ENCODE measurements at regions not wholly inside any gene's neighbourhood (a gene's known extent, or its start where the extent isn't known, plus 50 kb on each side); places are given as distances from the start of the nearest gene placed in this dataset.
"Not testable (repeated sequence)": the region's sequence is repeated elsewhere in the genome, so short reads cannot be mapped to it uniquely, and the experiment has no call there.

DNA sequence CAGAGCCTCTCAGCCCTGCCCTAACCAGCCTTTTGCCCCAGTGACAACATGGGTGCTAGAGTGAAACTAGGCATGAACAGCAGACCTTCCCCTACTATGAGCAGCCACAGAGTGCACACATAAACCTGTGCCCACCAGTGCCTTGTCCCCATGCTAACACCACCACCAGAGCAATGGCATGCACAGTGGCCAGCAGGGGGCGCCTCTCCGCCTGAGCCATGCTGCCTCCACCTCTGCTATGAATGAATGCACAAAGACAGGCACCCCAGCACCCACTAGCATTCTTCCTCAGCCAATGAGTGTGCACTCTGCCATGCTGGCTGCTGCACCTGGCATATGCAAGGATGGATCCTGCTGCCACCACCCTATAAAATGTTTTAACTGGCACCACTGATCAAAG is 286.9 kb upstream of the FGF16 start:
- no peak for DNase-seq (ENCODE audit: low read depth)

- DNase-seq (ENCODE audit: low read depth) = no peak
Measured at GRCh38 chrX:77162777-77163176, 284.4 kb upstream of the FGF16 start.

DNA sequence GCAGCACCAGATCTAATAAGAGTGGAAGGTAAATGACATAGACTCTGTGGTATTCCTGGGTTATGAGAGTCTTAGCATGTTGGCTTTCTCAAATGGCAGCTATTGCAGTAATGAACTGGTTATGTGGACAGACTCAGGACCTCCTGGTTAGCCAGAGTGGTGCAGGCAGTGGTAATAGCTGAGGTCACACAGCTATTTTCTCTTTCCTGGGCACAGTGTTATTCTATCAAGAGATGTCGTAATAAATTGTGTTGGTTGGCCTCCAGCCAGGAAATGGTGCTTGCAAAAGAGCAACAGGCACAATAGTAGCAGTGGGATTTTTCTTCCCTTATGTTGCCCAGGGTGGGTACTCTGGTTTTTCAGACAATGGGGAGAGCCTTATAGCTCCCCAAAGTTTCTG is 279.2 kb upstream of the FGF16 start:
- no peak for DNase-seq (ENCODE audit: low read depth)

- DNase-seq (ENCODE audit: low read depth) = no peak
Measured at GRCh38 chrX:77174680-77175519, 272.3 kb upstream of the FGF16 start.

DNA sequence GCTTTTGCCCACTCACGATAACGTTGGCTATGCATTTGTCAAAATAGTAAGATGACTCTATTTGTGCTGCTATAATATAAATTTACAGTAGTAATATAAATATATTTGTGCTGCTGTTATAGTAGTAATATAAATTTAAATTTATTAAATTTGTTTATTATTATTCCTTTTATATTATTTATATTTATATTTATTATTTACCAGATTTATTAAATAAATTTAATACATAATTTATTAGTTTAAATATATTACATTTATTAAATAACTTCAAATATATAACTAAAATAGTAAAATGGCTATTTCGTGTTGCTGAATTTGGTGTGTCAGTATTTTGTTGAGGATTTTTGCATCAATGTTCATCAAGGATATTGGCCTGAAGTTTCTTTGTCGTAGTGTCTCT is 246.5 kb upstream of the FGF16 start:
- no peak for DNase-seq (ENCODE audit: low read depth)

DNA sequence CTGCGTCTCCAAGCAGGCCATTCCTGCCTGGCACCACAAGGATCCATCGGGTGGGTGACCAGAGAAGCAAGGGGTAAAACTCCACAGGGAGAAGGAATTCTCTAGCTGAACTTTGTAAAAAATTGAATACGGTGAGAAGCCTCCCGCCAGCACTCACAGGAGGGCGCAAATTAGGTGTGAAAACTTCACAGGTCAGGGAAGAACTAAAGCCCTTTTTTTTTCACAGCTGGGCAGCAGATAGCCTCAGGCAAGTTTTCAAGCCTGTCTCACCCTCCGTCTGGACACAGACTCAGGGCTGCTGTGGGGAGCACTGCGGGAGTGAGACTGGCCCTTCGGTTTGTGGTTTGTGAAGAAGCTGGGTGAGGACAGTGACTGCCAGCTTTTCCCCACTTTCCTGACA is 224.1 kb upstream of the FGF16 start:
- no peak for DNase-seq (ENCODE audit: low read depth)

- DNase-seq (ENCODE audit: low read depth) = no peak
Measured at GRCh38 chrX:77264490-77264889, 182.7 kb upstream of the FGF16 start.

DNA sequence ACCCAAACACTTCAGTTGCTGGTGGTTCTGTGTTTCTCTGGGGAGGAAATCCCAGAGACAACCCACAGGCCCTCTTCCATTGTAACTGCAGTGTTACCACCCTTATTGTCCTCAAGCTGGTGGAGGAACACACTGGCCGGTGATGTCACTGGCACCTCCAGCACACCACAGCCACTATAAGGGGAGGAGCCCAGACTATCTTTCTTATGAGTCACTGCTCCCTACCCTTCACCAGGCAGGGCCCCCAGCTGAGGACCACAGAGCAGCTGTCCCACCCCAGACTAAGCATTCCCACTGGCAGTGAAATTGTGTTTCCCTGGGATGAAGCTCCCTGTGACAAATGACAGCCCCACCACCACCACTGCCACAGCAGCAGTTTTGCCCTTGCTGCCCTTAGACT is 171.8 kb upstream of the FGF16 start:
- DNase-seq (ENCODE audit: low read depth) = no peak

DNA sequence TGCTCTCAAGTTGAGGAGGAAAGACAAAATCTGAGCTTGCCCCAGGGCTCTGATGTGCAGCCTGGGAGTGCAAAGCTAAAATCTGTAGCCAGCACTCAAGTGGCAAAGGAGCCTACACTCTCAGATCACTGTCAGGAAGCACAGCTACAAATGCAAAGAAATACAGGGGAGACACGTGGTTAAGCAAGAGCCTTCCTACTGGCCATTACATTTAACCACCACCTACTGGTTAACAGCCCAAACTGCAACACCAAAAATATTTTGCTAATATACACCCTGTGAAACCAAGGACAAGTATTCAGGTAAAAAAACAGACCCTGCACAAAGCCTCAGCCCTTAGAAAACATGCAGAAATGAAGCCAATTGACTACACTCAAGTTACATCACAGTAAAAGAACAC is 170.4 kb upstream of the FGF16 start:
- no peak for DNase-seq (ENCODE audit: low read depth)

- no peak for DNase-seq (ENCODE audit: low read depth)
Measured at GRCh38 chrX:77277911-77278310, 169.3 kb upstream of the FGF16 start.

- DNase-seq (ENCODE audit: low read depth) = not testable (repeated sequence)
Measured at GRCh38 chrX:77279373-77279772, 167.8 kb upstream of the FGF16 start.

- DNase-seq (ENCODE audit: low read depth) = no peak
Measured at GRCh38 chrX:77293331-77293995, 153.7 kb upstream of the FGF16 start.

- no peak for DNase-seq (ENCODE audit: low read depth)
Measured at GRCh38 chrX:77298296-77298695, 148.9 kb upstream of the FGF16 start.

DNA sequence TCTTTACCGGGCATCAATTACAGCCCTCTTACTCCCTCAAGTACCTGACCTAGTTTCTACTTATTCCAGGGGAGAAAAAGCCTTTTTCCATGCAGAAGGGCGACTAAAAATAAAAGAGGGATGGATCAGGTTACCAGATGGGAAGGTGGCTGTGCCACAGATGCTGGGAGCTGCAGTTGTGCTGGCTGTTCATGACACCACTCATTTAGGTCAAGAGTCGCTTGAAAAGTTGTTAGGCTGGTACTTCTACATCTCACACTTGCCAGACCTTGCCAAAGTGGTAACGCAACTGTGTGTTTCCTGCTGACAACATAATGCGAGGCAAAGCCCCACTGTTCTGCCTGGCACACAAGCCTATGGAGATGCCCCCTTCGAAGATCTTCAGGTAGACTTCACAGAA is 148.4 kb upstream of the FGF16 start:
- DNase-seq (ENCODE audit: low read depth) = no peak

GRCh38 chrX:77299549-77299948 is 147.6 kb upstream of the FGF16 start:
- DNase-seq (ENCODE audit: low read depth) = no peak

DNA sequence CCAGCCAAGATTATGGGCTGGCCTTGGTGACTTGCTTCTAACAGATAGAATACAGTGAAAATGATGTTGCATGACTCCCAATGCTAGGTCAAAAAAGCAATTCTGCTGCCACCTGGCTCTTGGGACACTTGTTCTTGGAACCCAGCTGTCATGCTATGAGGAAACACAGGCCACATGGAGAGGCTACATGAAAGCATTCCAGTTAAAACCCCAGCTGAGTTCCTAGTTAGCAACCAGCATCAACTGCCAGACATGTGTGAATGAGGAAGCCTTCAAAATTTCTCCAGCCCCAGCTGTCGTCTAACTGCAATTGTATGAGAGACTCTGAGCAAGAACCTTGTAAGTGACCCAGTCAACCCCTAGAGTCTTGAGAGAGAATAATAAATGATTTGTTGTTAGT is 105.2 kb upstream of the FGF16 start:
- DNase-seq (ENCODE audit: low read depth) = no peak

- DNase-seq (ENCODE audit: low read depth) = no peak
Measured at GRCh38 chrX:77346859-77347258, 100.3 kb upstream of the FGF16 start.

DNA sequence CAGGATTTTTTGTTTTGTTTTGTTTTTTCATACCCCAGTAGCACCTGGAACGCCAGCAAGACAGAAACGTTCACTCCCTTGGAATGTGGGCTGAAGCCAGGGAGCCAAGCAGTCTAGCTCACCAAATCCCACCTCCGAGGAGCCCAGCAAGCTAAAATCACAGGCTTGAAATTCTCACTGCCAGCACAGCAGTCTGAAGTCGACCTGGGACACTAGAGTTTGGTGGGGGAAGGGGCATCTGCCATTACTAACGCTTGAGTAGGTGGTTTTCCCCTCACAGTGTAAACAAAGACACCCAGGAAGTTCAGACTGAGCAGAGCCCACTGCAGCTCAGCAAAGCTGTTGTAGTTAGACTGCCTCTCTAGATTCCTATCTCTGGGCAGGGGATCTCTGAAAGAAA is 99.6 kb upstream of the FGF16 start:
- no peak for DNase-seq (ENCODE audit: low read depth)

GRCh38 chrX:77389891-77390290 is 57.3 kb upstream of the FGF16 start:
- DNase-seq (ENCODE audit: low read depth) = no peak

DNA sequence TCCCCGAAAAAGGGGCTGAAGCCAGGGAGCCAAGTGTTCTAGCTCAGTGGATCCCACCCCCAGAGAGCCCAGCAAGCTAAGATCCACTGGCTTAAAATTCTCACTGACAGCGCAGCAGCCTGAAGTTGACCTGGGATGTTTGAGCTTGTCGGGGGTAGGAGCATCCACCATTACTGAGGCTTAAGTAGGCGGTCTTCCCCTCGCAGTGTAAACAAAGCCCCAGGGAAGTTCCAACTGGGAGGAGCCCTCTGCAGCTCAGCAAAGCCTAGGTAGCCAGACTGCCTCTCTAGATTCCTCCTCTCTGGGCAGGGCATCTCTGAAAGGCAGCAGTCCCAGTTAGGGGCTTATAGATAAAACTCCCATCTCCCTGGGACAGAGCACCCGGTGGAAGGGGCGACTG is 56.8 kb upstream of the FGF16 start:
- not testable (repeated sequence) for DNase-seq (ENCODE audit: low read depth)

DNA sequence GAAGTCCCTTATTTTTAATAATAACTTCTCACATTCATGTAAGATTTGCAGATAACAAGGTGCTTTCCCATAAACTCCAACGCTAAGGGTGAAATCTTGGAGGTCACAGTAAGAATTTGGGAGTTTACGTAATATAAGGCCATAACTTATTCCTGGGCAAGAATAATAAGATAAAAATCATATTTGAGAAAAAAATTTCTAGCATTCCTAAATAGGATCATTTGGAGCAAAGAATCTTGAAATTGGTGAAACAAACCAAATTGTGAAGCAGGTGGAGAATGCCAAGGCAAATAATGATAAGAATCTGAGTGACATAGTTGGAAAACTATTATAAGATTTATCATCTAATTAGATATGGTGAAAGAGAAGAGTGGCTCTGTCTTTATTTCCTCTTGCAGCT is 50.4 kb upstream of the FGF16 start:
- DNase-seq (ENCODE audit: low read depth) = no peak
